GM21619 (cell line): ENCODE measurements at regions not wholly inside any gene's neighbourhood (a gene's known extent, or its start where the extent isn't known, plus 50 kb on each side); places are given as distances from the start of the nearest gene placed in this dataset.
"Not testable (repeated sequence)": the region's sequence is repeated elsewhere in the genome, so short reads cannot be mapped to it uniquely, and the experiment has no call there.

ENCODE experiments used
- ATAC-seq: cut with Tn5 transposase; IDR thresholded peaks from one replicate; pipeline ENCODE4 v1.9.1; 2021; ENCODE audit not compliant: unreplicated experiment

DNA sequence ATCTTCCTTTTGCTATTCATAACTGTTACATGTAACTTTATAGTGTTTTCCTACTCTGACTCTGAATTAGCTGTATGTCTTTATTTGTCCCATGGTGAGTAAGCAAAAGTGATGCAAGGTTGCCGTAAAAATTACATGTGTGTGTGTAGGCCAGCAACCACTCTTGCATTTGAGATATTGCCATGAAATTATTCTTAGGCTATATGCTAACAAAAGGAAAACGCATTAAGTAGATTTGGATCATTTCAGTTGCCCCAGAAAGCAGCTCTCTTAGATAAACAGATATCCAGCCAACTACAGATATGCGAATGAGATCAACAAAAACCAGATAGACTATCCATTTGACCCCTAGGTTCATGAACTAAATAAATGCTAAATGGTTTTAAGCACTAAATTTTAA lies 73.6 kb downstream of the CYLC2 start:
- ATAC-seq = no peak

DNA sequence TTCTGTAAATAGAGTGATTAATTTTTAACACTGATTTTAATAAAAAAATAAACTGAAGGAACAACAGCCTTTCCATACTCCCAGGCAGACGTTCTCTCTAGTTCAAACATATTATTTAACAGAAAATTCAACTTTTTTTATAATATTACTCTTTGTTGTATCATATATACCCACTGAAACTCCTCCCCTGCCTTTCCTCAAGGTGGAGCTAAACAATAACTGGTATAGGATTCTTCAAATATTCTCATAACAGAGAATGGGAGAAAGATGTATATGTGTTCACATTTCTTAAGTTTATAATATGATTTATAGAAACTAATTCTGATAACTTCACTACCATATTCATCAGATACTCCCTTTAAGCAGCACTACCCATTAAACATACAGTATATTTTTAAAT lies 83.4 kb downstream of the CYLC2 start:
- ATAC-seq = no peak

DNA sequence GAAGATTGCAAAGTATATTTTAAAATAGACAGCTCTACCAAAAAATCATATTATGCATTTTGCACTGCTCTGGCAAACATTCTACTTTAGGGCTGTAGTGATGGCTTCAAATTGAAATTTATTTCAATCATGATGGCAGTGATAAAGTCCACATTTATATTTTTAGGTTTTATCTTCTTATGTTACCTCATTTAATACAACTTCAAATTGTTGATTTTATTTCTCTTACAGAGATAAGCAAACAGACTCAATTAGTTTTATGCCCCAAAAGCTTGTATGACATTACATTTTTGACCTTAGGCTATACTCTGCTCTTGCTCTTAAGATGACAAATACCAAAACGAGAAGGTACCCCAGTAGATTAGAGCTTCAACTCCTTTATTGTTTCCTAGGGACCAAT lies 87.4 kb downstream of the CYLC2 start:
- no peak for ATAC-seq

DNA sequence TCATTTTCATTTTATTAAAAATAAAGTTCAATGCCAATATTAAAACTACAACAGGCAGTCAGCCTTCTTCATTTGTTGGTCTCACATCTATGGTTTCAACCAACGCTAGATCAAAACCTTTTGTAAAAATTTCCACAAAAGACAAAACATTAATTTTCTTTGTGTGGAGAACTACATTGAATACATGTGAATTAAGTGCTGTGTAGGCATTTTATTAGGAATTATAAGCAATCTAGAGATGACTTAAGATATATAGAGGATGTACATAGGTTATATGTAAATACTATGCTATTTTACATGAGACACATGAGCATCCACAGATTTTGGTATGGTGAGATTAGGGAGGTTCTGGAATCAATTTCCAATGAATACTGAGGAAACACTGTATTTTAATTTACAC lies 94.2 kb downstream of the CYLC2 start:
- ATAC-seq = no peak

DNA sequence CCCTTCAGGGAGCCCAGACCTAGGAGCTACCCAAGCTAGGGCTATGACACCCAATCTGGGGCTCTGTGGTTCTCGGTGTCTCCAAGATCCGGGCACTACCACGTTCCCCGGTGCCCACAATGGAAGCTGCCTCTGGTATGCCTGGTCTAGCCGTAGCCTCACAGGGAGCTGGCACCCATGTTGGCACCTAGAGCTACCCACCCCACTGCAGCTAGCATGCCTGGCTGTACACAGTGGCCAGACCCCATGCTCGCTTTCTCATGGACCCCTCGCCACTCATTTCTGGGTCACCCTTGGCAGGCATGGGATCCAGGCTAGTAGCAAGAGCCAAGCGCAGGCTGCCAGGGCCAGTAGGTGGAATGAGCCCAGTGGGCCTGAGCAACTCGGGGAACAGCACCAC lies 109.0 kb downstream of the CYLC2 start:
- ATAC-seq = no peak

DNA sequence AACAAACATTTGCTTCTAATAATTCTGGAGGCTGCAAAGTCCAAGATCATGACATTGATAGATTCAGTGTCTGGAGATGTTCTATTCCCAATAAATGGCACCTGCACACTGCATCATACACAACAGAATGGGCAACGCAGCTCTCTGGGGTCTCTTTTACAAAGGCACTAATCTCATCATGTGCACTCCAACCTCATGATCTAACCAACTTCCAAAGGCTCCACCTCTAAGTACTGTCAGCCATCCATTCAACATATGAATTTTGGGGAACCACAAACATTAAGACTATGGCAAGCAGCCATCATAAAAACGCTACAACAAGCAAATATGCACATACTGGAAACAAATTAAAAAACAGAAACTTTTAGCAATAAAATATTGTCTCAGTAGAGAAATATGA lies 121.1 kb downstream of the CYLC2 start:
- no peak for ATAC-seq

DNA sequence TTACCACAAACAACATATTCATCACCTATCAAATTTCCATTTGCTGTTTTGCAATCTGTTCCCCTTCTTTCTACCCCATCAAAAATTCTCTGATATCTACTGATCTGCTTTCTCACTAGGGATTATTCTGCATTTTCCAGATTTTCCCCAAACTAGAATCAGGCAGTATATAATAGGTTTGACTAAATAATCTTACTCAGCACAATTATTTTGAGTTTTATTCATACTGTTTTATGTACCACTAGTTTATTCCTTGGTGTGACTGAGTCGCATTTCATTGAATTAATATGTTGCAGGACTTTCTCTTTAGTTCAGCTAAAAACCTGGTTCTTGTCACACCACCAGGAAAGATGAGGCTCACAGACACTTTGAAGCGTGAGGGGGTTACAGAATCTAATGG lies 131.4 kb downstream of the CYLC2 start:
- no peak for ATAC-seq

DNA sequence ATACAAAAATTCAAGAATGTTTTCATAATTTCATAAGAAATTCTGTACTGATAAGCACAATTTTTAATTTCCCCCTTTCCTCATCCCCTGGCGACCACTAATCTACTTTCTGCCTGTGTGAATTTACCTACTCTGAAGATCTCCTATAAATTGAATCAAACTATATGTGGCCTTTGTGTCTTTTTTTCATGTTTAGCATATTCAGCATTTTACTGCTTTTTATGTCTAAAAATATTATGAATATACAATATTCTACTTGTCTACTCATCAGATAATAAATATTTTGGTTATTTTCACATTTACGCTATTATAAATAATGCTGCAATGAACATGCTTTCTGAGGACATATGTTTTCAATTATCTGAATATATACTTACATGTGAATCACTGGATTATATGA lies 144.8 kb downstream of the CYLC2 start:
- ATAC-seq = no peak

DNA sequence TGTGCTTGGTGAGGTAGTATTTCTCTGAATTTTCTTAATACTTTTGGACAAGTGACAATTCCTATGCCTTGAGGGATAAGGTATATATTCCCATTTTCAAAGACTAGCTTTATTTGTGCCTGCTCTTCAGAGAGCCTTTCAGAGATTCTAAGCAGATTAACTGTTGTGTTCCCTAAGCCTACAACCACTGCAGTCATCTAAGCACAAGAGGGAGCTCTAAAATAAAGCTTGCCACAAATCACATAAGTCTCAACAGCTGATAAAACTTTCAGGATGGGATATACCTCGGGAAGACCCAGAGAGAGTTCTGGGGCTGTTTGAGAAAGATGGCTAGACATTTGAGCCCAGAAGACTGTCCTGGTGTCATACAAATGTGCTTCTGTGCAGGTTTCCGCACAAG lies 157.3 kb downstream of the CYLC2 start:
- ATAC-seq = no peak

DNA sequence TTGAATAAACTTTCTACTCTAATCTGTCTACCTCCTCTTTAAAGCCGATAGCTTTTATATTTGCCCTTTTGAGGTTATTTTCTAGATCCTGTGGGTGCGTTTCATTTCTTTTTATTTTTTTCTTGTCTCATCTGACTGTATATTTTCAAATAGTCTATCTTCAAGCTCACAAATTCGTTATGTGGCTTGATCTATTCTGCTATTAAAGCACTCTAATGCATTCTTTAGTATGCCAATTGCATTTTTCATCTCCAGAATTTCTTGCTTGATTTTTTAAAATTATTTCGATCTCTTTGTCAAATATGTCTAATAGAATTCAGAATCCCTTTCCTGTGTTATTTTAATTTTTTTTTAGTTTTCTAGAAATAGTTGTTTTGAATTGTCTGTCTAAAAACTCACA lies 172.4 kb downstream of the CYLC2 start:
- ATAC-seq = no peak

DNA sequence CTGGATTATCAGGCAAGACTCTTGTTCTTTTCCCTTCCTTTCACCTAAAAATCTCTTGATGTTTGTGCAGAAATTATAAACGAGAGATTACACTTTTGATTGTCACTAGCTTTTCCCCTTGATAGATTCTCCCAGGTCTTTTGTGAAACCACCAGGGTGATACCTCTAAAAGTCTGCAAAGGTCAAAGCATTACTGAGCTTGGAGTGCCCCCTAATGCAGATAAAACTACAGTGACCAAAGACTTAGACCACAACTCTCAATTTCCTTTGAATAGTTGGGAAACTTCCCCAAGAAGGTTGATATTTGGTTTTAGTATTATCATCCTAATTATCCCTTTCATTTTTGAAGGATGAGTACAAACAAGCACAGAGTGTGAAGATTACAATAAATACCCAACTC lies 173.1 kb downstream of the CYLC2 start:
- ATAC-seq = no peak

DNA sequence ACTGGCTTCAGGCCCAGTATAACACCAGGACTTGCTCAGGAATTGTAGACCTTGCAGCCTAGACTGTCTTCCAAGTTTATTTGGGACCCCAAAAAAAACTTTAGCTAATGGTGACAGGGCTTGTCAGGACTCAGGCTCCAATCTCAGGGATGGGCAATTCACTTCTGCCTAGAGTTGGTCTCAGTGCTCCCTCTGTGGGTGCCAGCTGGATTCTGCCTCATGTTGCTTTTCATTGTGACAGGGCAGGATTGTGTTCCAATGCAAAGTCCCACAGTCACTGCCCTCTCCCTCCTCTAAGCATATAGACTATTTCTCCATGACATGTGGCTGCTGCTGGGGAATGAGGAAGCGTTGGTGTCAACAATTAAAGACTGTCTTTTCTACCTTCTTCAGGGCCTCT lies 174.7 kb downstream of the CYLC2 start:
- no peak for ATAC-seq

DNA sequence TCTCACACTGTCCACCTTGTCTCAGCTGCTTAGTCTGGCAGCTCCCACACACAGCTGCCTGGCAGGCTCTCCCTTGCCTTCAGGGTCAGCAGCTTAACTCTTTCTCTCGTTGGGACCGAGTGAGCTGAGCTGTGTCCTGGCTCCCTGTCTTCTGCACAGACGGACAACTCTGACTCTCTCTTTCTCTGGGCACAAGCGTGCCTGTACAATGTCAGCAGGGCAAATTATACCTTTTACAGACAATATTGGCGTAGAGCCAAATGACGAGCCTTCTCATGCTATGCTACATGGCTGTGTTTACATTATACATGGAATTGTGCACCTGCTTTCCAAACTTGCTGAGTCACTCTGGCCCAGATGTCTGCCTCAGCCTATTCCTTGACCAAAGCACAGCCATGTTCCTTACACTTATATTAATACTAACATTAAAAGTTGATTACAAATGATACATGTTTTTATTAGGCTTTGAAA lies 188.6 kb downstream of the CYLC2 start:
- no peak for ATAC-seq

DNA sequence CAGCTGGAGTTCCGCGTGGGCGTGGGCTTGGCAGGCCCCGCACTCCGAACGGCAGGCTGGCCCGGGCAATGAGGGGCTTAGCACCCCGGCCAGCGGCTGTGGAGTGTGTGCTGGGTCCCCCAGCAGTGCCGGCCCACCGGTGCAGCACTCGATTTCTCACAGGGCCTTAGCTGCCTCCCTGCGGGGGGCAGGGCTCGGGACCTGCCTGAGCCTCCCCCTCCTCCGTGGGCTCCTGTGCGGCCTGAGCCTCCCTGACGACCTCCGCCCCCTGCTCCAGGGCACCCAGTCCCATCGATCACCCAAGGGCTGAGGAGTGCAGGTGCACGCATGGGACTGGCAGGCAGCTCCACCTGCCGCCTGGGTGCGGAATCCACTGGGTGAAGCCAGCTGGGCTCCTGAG lies 191.8 kb downstream of the CYLC2 start:
- ATAC-seq = no peak

DNA sequence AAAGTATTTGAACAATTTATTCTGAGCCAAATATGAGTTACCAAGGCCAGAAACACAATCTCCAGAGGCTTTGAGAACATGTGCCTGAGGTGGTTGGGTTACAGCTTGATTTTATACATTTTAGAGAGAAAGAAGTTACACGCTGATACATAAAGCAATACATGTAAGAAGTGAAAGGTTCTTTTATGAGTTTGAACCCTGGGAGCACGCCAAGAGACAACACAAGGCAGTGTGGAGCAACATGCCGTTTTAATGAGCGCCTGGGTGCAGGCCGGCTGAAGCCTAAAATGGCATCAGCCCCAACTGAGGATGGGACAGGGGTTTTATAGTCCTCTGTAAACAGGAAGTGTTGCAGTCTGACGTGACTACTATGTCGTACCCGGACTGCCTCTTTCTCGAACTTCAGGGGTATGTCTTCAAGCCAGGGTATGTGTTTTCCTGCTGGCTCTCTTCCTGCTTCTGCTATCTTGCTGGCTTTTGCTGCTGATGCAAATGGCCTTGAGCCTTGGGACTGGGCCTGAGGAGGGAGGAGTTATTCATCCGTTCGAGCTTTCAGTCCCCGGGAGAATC lies 193.7 kb downstream of the CYLC2 start:
- no peak for ATAC-seq

DNA sequence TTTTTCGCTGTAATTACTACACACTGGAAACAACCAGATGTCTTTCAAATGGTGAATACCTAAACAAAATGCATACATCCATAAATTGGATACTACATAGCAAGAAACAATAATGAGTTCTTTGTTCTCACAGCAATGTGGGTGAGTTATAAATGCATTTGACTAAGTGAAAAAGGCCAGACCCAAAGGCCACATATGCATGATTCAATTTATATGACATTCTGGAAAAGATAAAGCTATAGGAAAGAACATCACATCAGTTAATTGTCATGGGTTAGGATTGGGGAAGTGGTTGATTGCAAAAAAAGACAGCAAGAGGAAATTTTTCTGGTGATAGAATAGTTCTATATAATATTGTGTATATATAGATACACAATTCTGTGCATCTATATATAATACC lies 198.9 kb downstream of the CYLC2 start:
- ATAC-seq = no peak

DNA sequence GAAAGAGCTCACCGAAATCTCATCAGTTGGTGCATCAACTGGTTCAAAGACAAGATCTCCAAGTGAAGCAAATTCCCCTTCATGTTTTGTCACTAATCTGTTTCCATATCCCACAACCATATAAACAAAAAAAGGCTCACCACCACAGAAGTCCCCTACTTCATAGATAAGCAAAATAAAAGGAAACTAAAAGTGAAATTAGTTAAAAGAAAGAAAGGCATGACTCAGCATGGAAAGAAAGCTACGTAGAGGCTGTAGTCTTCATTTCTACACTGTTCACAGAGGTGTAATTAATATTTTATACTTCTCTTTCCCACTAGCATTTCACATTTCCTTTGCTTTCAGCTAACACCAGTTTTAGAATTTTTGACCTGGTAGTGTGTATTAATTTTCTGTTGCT lies 208.0 kb downstream of the CYLC2 start:
- no peak for ATAC-seq

DNA sequence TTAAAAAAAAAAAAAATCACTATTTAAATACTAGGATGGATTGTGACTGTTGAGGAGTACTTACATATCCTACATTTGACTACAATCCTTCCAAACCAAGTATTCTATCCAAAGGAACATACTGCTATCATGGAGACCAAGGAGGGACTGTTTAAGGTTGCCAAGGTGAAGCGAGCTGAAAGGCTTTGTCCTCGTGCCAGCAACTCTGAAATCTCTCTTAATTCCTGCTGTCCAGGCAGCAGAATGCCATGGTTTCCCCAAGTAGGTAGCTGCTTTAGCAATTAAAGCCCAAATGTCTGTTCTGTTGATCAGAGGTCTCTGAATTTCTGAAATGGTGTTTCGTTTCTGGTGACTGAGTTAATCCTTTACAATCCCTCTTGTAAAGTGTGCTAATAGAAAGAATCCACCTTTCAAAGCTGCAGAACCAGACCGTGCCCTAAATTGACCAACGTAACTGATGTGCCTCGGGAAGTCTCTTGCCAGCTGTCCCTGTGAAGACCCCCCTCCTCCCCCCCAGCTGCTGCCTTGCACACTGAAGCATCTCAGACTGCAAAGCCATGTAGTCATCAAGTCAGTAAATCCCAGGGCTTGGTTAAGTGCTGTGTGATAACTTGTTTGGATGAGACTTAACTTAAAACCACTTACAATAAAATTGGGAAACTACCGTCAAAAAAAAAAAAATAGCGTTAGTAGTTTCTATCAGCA lies 210.9 kb downstream of the CYLC2 start:
- ATAC-seq = not testable (repeated sequence)

DNA sequence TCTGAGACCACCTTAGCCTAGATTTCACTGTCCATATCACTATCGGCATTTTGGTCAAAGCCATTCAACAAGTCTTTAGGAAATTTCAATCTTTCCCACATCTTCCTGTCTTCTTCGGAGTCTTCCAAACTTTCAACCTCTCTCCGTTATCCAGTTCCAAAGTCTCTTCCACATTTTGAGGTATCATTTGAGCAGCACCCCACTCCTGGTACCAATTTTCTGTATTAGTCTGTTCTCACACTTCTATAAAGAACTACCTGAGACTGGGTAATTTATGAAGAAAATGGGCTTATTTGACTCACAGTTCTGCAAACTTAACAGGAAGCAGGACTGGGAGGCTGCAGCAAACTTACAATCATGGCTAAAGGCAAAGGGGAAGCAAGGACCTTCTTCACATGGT lies 215.5 kb downstream of the CYLC2 start:
- no peak for ATAC-seq

DNA sequence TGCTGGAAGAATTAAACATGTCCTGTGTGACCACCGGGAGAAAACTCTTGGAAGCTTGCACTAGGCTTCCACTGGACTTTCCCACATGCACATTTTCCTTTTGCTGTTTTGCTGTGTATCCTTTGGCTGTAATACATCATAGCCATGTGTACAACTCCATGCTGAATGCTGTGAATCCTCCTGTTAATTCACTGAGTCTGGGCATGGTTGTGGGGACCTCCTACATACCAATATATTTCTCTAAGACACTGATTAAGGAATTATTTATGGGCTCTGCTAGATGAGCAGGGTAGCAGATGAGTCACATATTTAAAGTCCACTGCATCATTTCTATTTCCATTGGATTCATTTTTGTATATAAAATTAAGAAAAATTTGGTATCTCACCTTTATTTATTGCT lies 220.1 kb downstream of the CYLC2 start:
- no peak for ATAC-seq

DNA sequence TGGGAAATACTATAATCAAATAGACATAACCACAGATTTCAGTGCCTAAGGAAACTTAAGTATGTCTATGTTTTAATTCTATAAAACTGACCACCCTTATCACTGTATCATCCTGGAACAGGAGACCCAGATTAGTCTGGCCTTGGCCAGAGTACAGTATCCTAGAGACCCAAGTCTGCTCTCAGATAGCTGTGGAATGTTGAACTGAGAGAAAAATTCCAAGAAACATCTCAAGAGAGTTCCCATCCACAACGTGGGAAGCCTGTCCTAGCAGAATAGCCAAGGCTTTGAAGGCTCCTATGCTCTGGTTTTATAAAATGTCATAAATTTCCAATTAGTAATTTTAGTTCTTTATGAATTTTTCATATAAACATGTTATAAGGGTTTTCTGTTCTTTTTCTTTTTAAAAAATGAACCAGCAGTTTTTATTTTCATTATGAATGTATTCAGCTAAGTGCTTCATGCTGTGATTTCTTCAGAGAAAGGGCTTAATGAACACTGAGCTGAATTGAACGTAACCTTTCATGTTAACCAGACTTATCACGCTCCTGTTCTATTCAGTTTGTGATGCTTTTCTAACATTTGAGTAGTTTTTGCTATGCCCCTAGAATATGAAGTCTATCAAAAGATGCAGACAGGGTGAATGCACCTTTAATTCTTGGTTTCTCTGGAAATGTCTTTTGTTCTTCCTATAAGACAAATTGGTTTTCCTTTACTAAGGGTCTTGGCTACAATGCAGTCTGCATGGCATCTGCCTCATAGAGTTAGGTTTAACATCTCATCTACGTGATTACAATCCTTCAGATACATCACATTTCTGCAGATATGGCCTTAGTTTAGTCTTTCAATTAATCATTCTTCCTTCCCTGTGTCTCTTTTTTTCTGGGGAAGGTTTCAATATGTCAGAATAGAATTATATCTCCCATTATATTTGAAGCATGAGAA lies 230.8 kb downstream of the CYLC2 start:
- ATAC-seq = no peak

DNA sequence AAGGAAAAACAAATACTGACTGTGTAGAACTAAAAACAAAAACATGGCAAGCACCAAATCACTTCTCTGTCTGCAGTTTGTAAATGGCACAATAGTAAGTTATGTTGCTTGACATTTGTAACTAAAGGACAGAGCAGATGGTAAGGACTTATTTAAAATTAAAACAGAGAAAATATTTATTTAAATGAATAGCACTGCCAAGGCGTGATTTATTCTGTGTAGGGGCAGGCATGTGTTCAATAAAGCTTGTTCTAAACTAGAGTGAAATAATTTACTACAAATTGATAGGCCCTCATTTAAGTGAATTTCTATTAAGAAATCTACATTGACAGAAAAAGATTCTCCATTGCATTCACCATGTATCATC lies 231.5 kb downstream of the CYLC2 start:
- no peak for ATAC-seq
